AG04450 (cell line): ENCODE measurements at regions not wholly inside any gene's neighbourhood (a gene's known extent, or its start where the extent isn't known, plus 50 kb on each side); places are given as distances from the start of the nearest gene placed in this dataset.
"Not testable (repeated sequence)": the region's sequence is repeated elsewhere in the genome, so short reads cannot be mapped to it uniquely, and the experiment has no call there.

Experiments
- CTCF ChIA-PET: fragments of 300-600, 350-600 bp; formaldehyde crosslinking; extraction: SDS; loops from one replicate; lab custom pipeline; 2022; ENCODE audit warnings: antibody characterized with exemption, inconsistent platforms; lab: Charles Lee
- POLR2A ChIA-PET: fragments of 350-600 bp; formaldehyde crosslinking; extraction: SDS; loops from one replicate; lab custom pipeline; 2021; ENCODE audit warnings: antibody characterized with exemption, inconsistent platforms; lab: Yijun Ruan, JAX
- DNase-seq: peaks from one replicate; pipeline ENCODE4 v3.0.0-alpha.2; 2011; ENCODE audit warnings: low read depth, low spot score
- H3K27ac ChIP-seq: one replicate; pipeline ENCODE4 v1.5.1; 2012; ENCODE audit warnings: low read depth, low read length, control low read depth
- H3K27me3 ChIP-seq: one replicate; pipeline ENCODE4 v1.6.0; 2012; ENCODE audit warnings: low read length; ENCODE audit not compliant: control insufficient read depth, insufficient read depth
- H3K4me3 ChIP-seq: 2 replicates; pipeline ENCODE4 v1.5.1; 2011; ENCODE audit warnings: mild to moderate bottlenecking, low read depth, low read length, control low read depth
- H3K9me3 ChIP-seq: 2 replicates; pipeline ENCODE4 v1.5.1; 2012; ENCODE audit warnings: low read length; ENCODE audit not compliant: control insufficient read depth, insufficient read depth
- CTCF ChIP-seq: IDR thresholded peaks from 2 replicates; pipeline ENCODE4 v1.5.1; 2011; ENCODE audit warnings: low read depth, low read length, control low read depth, inconsistent platforms

GRCh38 chr9:24816006-24816405, 270.3 kb upstream of the IZUMO3 start:
- TF ChIP-seq CTCF: no peak
- Histone ChIP-seq H3K27ac (no peak overlapping the region), H3K27me3 (no peaks in the 10 kb centered on the region), H3K9me3 (no peaks in the 10 kb centered on the region), H3K4me3 (no peak overlapping the region)
- no peak for DNase-seq
- CTCF ChIA-PET: no interaction called here
- POLR2A ChIA-PET: no interaction called here

GRCh38 chr9:24801344-24801743, 255.6 kb upstream of the IZUMO3 start:
- ChIA-PET CTCF (no interaction called here), POLR2A (no interaction called here)
- H3K4me3 ChIP-seq: no peak overlapping the region

GRCh38 chr9:24793787-24794186, 248.1 kb upstream of the IZUMO3 start:
- Histone ChIP-seq H3K27me3 (no peaks in the 10 kb centered on the region), H3K27ac (no peak overlapping the region), H3K4me3 (no peak overlapping the region), H3K9me3 (no peaks in the 10 kb centered on the region)
- no peak for DNase-seq
- ChIA-PET CTCF (no interaction called here), POLR2A (no interaction called here)
- no peak for TF ChIP-seq CTCF

More at GRCh38 chr9:24801344-24801743, 255.6 kb upstream of the IZUMO3 start:
- DNase-seq: no peak
- no peak for TF ChIP-seq CTCF
- no peaks in the 10 kb centered on the region for H3K9me3 ChIP-seq
- no peak overlapping the region for H3K27ac ChIP-seq
- H3K27me3 ChIP-seq: no peaks in the 10 kb centered on the region

- Histone ChIP-seq H3K27me3 (no peaks in the 10 kb centered on the region), H3K9me3 (peaks cover 7% of the 10 kb centered on the region; the same call in 1 of the 2 replicates), H3K27ac (no peak overlapping the region), H3K4me3 (no peak overlapping the region)
- ChIA-PET CTCF (no interaction called here), POLR2A (no interaction called here)
- no peak for TF ChIP-seq CTCF
- DNase-seq: no peak
These were observed 230.5 kb upstream of the IZUMO3 start for GRCh38 chr9:24776226-24776625.

GRCh38 chr9:24774199-24774598, 228.5 kb upstream of the IZUMO3 start:
- CTCF ChIA-PET, H3K27ac ChIP-seq, POLR2A ChIA-PET, H3K9me3 ChIP-seq, H3K27me3 ChIP-seq, H3K4me3 ChIP-seq, DNase-seq: not testable (repeated sequence)

- no peak for TF ChIP-seq CTCF
- H3K4me3 ChIP-seq: no peak overlapping the region
- H3K9me3 ChIP-seq: peaks cover 13% of the 10 kb centered on the region
- H3K27me3 ChIP-seq: no peaks in the 10 kb centered on the region
- DNase-seq: no peak
- no peak overlapping the region for H3K27ac ChIP-seq
- POLR2A ChIA-PET: no interaction called here
- CTCF ChIA-PET: no interaction called here
These were observed 220.4 kb upstream of the IZUMO3 start for GRCh38 chr9:24766081-24766480.
